Testis (tissue), 2 donors: ENCODE measurements at regions not wholly inside any gene's neighbourhood (a gene's known extent, or its start where the extent isn't known, plus 50 kb on each side); places are given as distances from the start of the nearest gene placed in this dataset.

Experiments used
- DNase-seq: peaks from one replicate; pipeline ENCODE4 v3.0.0-alpha.2; 2019
- H3K27ac ChIP-seq, 2 donors: fragments of 200-600 bp; sonication (generic); one replicate each; pipeline ENCODE4 v1.5.1; 2019
- H3K27me3 ChIP-seq: fragments of 200-600 bp; sonication (generic); one replicate; pipeline ENCODE4 v1.5.1; 2019
- H3K36me3 ChIP-seq: fragments of 200-600 bp; sonication (generic); one replicate; pipeline ENCODE4 v1.5.1; 2017; ENCODE audit warnings: low read depth; ENCODE audit errors: missing control alignments
- H3K4me1 ChIP-seq: fragments of 200-600 bp; sonication (generic); one replicate; pipeline ENCODE4 v1.5.1; 2019
- H3K4me3 ChIP-seq, 2 donors: fragments of 200-600 bp; sonication (generic); one replicate each; pipeline ENCODE4 v1.5.1; 2017 to 2019
- H3K9me3 ChIP-seq: fragments of 200-600 bp; sonication (generic); one replicate; pipeline ENCODE4 v1.5.1; 2017
- POLR2A ChIP-seq: fragments of 450-650 bp; IDR thresholded peaks from one replicate; pipeline ENCODE4 v1.6.1; 2017; ENCODE audit warnings: antibody characterized with exemption, mild to moderate bottlenecking, moderate library complexity
- WGBS, 2 donors: methylation state at CpG; one replicate each; pipeline ENCODE4 v1.1.5; 2018; 5-methylcytosine and 5-hydroxymethylcytosine counted together
- intact Hi-C: fragments of 100-400 bp; cut with DNase I; formaldehyde crosslinking; loops from one replicate; pipeline ENCODE4 v1.15.1; 2023; ENCODE audit warnings: low total_unique reads
- TF ChIP-seq, protein P1 (sequence below), 3 experiments: fragments of 450-650 bp in 2 of 3; fragments of 200-600 bp in 1 of 3; sonication (generic) in 1 of 3; IDR thresholded peaks; one replicate each; pipeline ENCODE4 v1.5.1; 2016 to 2019; ENCODE audit warnings: antibody characterized with exemption in 3 of 3, mild to moderate bottlenecking in 2 of 3, moderate library complexity in 1 of 3

DNA sequence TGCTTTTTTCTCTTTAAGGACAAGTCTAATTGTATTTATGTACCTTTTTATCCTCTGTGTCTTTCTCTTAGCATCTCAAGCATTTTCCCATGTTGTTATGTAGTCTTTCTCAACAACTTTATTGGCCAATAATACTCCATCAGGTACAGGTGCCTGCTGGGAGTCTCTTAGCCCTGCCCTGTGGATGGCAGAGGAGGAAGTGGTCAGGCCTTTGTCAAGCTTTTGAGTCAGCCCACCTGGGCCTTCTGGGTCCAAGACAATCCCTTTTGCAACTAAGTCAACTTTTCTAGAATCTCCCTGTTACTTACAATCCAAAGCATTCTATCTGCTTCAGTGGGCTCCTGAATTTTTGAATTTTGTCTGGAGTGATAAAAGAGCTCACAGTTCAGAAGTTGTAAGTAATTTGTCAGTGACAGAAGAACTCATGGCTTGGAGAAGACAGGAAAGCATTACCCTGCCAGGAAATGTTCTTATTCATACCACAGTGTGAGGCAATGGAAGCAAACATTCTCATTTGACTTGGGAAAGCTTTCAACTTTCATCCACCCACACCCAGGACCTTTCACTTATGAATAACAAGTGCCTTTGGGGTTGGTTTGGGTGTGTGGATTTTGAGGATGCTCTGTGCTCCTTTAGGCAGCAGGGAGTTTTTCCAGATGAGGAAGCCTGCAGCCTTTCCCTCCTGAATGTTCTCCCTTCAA lies 200.0 kb upstream of the S1PR3 start:
- no peaks in the 10 kb centered on the region for H3K9me3 ChIP-seq
- TF ChIP-seq, protein P1, sequence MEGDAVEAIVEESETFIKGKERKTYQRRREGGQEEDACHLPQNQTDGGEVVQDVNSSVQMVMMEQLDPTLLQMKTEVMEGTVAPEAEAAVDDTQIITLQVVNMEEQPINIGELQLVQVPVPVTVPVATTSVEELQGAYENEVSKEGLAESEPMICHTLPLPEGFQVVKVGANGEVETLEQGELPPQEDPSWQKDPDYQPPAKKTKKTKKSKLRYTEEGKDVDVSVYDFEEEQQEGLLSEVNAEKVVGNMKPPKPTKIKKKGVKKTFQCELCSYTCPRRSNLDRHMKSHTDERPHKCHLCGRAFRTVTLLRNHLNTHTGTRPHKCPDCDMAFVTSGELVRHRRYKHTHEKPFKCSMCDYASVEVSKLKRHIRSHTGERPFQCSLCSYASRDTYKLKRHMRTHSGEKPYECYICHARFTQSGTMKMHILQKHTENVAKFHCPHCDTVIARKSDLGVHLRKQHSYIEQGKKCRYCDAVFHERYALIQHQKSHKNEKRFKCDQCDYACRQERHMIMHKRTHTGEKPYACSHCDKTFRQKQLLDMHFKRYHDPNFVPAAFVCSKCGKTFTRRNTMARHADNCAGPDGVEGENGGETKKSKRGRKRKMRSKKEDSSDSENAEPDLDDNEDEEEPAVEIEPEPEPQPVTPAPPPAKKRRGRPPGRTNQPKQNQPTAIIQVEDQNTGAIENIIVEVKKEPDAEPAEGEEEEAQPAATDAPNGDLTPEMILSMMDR (IDR thresholded peaks at IDR 0.05), result no peak
- no peak for TF ChIP-seq POLR2A
- H3K4me1 ChIP-seq, result no peaks in the 10 kb centered on the region
- H3K27me3 ChIP-seq, result no peaks in the 10 kb centered on the region
- no peak overlapping the region for H3K27ac ChIP-seq
- DNase-seq, result no peak
- intact Hi-C loops, result no loop called here
- no peaks in the 10 kb centered on the region for H3K36me3 ChIP-seq
- no peak overlapping the region for H3K4me3 ChIP-seq

DNA sequence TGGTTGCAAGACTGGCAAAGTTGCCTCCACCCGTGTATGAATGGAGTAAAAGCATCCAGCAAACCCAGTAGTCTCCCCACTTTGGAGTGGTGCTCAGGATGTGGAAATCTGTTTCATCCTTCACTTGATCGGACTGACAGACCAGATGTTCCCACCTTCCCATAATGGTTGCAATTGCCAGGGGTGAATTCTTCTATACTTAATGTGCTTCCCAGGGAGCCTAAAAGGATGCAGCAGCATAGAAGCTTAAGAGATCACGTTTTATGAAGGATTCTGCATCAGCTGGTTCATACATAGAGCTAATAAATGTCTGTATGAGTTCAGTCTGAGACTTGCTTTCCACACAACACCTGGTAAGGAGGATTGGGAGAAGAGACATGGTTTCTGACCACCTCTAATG lies 198.8 kb upstream of the S1PR3 start:
- Histone ChIP-seq H3K27ac (no peak overlapping the region), H3K36me3 (no peaks in the 10 kb centered on the region), H3K9me3 (no peaks in the 10 kb centered on the region), H3K27me3 (no peaks in the 10 kb centered on the region), H3K4me1 (no peaks in the 10 kb centered on the region), H3K4me3 (no peak overlapping the region)
- intact Hi-C loops, result no loop called here
- no peak for DNase-seq
- TF ChIP-seq POLR2A, result no peak
- TF ChIP-seq, protein P1 (IDR thresholded peaks at IDR 0.05), result no peak
- 93 to 94% methylated on average over 3 of the region's 3 CpGs for WGBS, 2 donors

- no peak overlapping the region for H3K27ac ChIP-seq
- no peaks in the 10 kb centered on the region for H3K4me1 ChIP-seq
- WGBS, 2 donors, result 69 to 83% methylated on average over 5 of the region's 5 CpGs
- no peak overlapping the region for H3K4me3 ChIP-seq
- TF ChIP-seq POLR2A, result no peak
- TF ChIP-seq, protein P1 (IDR thresholded peaks at IDR 0.05), result no peak
- H3K27me3 ChIP-seq, result no peaks in the 10 kb centered on the region
- intact Hi-C loops, result no loop called here
- H3K36me3 ChIP-seq, result no peaks in the 10 kb centered on the region
- H3K9me3 ChIP-seq, result no peaks in the 10 kb centered on the region
- no peak for DNase-seq
These were observed 197.2 kb upstream of the S1PR3 start for GRCh38 chr9:88794100-88794499.

DNA sequence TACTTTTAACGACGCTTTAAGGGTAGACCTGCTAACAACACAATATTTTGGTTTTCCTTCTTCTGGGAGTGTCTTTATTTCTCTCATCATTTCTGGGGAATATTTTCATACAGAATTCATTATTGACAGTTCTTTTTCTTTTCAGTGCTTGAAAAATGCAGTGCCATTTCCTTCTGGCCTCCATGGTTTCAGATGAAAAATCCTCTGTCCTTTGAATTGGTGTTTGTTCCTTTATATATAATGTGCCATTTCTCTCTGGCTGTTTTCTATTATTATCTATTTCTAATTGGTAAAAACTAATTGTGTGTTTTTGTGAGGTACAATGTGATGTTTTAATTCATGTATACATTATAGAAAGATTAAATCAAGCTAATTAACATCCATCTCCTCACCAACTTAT lies 194.3 kb upstream of the S1PR3 start:
- Histone ChIP-seq H3K9me3 (no peaks in the 10 kb centered on the region), H3K36me3 (no peaks in the 10 kb centered on the region), H3K27me3 (no peaks in the 10 kb centered on the region), H3K27ac (no peak overlapping the region), H3K4me3 (no peak overlapping the region), H3K4me1 (no peaks in the 10 kb centered on the region)
- WGBS, 2 donors, result 96 to 98% methylated on average over 2 of the region's 2 CpGs
- no peak for TF ChIP-seq POLR2A
- TF ChIP-seq, protein P1 (IDR thresholded peaks at IDR 0.05), result no peak
- intact Hi-C loops, result no loop called here
- no peak for DNase-seq

DNA sequence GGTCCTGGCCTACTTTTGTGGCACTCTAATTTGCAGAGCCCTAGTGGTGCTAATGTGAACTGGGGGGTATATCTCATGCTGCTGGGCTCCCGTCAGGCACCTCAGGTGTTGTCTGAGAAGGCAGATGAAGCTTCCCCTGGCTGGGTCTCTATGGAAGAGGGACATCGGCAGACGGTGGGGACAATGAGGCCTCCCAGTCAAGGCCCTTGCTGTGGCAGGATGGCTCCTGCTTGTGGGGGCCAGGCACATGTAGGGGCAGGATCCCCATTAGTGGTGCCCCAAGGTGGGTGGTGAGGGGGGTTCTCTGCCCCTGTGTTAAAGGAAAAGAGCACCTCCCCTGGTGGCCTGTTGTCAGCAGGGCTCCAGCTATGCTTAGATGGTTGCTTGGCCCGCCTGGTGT lies 192.8 kb upstream of the S1PR3 start:
- intact Hi-C loops, result no loop called here
- 90 to 98% methylated on average over 3 to 4 of the region's 4 CpGs for WGBS, 2 donors
- H3K36me3 ChIP-seq, result no peaks in the 10 kb centered on the region
- no peaks in the 10 kb centered on the region for H3K4me1 ChIP-seq
- H3K27ac ChIP-seq, result no peak overlapping the region
- H3K27me3 ChIP-seq, result no peaks in the 10 kb centered on the region
- TF ChIP-seq, protein P1 (IDR thresholded peaks at IDR 0.05), result no peak
- no peak for TF ChIP-seq POLR2A
- H3K9me3 ChIP-seq, result no peaks in the 10 kb centered on the region
- no peak for DNase-seq
- no peak overlapping the region for H3K4me3 ChIP-seq
